Hematopoietic multipotent progenitor cell treated with erythropoietin and hydrocortisone succinate and interleukin-3 and kit ligand, for 8 days (in vitro differentiated cells): ENCODE measurements at regions not wholly inside any gene's neighbourhood (a gene's known extent, or its start where the extent isn't known, plus 50 kb on each side); places are given as distances from the start of the nearest gene placed in this dataset.
"Not testable (repeated sequence)": the region's sequence is repeated elsewhere in the genome, so short reads cannot be mapped to it uniquely, and the experiment has no call there.

Experiments used
- DNase-seq: peaks from one replicate; pipeline ENCODE4 v3.0.0-alpha.2; 2015

DNA sequence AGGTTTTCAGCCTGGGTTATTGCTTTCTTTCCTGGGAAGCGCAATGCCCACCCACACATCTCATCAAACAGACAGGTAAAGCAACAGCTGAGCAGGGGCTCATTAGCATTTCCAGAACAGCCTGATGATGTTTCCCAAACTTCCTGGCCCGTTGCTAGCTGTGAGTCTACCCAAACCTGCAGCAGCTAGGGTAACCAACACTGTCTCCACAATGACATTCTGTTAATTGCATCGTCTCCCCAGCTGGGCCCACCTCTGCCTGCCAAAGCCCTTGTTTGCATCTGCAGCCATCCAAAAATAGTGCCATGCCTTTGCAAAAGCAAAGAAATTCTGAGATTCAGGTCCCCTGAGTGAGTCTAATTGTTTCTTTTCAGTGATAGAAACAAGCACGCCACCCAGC lies 273.0 kb downstream of the MED10 start:
- DNase-seq: no peak

DNA sequence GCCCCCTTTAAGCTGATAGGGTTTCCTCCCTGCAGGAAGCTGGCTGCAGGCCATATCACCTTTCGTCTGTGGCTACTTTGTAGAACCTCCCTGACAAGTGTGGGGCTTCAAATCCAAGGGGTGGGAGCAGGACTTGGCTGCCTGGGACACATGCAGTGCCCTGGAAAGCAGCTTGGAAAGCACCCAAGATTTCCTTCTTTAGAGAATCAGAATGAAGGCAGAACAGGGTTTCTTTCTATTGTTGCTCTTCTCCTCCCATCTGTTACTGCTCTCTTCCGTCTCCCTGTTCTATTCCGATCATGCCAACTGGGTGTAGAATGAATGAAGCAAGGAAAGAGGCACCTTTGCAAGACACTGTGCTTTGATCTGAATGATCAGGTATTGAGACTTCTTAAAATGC lies 282.2 kb downstream of the MED10 start:
- DNase-seq: no peak

DNA sequence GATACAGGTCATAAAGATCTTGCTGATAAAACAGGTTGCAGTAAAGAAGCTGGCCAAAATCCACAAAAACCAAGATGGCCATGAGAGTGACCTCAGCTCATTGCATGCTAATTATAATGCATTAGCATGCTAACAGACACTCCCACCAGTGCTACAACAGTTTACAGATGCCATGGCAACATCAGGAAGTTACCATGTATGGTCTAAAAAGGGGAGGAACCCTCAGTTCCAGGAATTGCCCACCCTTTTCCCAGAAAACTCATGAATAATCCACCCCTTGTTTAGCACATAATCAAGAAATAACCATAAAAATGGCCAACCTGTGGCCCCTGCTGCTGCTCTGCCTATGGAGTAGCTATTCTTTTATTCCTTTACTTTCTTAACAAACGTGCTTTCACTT lies 284.2 kb downstream of the MED10 start:
- not testable (repeated sequence) for DNase-seq

DNA sequence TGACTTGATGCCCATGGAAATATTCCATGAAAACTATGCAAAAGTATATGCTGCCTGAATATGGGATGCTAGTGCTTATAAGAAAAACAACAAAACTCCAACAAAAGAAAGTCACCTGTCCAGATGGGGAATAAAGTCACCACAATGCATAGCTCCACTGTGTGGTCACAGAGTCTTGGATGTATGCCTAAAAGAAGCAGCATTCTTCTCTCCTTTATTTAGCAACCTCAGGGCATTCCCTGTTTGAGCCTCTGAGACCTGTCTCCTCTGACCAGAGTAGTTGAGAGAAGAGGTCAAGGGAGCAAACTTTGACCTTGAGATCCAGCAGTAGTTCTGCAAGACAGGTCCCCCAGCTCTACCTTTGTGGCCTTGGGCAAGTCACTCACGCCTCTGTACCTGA lies 287.5 kb downstream of the MED10 start:
- no peak for DNase-seq

DNA sequence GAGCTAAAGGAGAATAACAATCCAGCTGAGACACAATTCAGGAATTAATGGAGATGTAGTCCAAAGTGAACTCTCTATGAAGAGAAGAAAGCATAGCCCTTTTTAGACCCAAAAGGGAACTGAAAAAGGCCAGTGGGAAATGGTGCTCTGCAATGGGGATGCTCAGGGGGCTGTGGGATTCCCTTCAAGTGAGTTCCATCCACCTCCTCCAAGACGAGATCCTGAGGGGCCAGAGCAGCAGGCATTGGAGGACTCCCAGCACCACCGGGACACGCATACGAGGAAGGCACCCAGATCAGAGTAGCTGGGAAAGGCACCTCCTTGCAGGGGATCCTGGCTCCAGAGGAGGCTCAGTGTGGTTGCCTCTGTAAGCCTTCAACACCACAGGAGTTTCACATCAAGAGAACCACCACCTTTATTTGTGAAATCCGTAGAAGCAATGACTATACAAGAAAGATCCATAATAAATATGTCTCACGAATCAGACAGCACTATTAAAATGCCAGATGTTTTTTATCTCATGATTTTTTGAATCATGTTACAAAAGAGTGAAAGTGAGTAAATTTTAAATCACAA lies 288.2 kb downstream of the MED10 start:
- DNase-seq: no peak

DNA sequence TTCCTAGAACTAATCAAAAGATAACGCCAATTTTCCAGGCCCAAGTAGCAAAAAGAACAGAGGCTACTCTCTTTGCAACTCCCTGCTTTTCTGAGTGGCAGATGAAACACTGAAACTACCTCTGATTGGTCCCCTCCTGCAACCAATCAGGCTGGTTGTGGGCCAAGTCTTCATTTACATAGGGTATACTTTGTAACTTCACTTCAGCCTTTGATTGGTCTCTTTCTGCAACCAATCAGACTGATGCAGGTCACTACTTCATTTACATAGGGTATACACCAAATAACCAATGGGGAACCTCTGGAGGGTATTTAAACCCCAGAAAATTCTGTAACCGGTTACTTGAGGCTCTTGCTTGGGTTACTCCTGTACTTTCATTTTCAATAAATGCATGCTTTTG lies 289.6 kb downstream of the MED10 start:
- DNase-seq: no peak

DNA sequence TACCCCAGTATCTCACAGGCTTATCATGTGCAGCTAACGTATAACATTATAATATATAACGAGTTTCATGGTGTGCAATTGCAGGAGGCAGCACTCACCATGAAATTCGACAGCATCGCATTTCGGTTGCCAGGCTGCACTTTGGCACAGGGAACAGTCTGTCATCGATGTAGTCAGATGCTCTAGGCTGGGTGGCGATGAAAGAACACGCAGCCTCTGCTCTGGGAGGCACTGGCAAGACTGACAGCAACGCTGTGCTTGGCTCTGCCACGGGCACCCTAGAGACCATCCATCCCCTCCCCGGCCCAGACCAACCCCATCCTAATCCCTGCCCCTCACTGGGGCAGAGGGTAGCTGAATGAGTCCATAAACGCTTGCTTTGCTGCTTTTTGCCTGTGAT lies 290.8 kb downstream of the MED10 start:
- DNase-seq: no peak

DNA sequence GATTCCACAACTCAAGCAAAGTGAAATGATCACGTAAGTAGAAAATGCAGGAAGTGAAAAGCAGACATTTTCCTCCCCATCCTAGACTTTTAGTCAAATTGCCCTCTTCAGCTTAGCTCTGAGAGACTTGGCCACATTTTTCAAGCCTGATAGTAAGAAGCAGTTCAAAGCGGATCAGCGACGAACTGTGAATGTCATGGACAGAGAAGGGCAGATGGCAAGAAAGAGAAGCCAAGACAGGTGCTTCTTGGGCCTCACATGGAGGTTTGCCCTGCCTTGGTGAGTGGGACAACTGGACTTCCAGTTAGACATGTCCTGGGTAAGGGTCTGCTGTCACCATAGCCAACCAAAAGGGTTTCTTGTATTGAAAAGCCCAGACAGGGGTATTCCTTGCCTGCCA lies 291.5 kb downstream of the MED10 start:
- DNase-seq: no peak

DNA sequence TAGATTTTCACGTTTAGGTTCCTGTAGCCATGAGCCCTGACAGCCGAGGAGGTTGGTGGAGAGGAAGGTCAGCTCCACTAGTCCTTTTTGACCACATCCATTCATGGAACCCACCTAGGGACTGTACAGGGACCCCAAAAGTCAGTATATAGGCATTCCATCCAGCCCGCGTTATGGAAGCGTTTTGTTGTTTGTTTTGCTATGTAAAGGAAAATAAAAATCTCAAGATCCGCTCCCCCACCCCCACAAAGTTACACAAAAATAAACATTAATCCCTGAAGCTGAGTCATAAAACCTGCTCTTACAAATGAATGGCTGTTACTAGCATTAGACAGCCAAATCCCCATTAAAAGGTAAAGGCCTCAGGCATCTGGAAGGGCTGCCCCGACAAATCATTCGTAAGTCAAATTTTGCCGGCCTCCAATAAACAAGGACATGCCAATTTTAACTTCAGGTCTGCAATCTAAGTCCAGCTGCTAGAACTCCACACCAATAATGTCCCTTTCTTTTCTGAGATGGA lies 292.9 kb downstream of the MED10 start:
- DNase-seq: no peak

DNA sequence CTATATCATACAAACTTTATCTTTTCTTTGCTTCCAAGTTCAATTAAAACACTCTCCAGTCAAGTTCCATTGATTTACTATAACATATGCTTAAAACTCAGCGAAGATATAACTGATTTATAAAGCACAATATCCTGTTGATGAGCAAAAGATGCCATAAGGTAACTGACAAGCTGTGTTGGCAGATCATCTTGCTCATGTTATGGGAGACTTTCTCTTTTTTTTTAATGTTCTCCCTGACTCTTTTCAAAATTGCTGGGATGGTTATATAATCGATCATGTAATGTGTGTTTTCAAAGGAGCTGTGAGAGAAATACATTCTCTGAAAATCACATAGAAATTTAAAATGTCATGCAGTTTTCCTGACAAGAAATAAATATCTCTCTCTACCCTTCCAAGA lies 293.5 kb downstream of the MED10 start:
- DNase-seq: no peak

DNA sequence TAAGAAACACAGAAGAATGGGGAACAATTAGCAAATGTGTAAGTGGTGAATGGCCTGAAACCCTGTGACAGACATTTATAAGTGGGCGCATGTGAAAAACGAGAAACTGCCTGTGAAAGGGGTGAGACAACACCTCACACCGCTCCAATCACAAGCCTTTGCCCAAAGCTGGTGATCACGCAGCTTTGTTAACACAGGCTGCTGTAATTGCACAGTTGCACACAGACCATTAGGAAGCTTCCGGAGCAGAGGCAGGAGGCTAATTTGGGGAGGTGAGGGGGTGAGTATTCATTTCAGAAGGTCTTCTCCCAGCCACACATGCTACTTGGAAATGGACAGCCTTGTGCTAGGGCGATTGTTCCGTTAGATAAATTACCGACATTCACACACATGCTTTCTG lies 294.0 kb downstream of the MED10 start:
- DNase-seq: no peak

DNA sequence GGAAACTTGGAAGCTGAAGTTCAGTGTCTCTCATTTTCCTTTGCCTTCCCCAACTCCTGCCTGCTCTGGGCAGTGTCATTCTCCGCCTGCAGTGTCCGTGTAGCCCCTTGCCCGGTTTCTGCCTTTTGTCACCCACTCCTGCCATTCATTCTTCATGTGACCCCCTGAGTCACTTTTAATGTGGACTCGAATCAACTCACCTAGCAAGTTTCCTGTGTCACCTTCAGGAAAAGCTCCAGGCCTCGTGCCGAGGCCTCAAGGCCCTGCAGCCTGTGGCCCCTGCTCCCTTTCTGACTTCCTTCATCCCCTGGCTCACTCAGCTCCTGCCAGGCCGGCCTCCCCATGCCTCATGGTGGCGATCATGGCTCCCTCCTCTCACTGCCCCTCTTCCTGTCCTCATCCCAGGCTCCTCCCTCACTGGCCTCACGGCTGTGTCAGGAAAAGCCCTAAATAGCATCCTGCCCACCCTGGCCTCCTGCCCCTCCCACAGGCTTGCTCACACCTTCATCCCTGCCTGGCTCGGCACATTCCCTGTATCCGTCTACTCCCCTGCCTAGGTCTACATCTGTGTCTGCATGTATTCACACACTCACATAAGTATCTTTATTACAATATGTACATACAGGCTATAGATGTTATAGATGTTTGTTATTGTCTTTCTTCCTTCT lies 294.9 kb downstream of the MED10 start:
- DNase-seq: no peak

DNA sequence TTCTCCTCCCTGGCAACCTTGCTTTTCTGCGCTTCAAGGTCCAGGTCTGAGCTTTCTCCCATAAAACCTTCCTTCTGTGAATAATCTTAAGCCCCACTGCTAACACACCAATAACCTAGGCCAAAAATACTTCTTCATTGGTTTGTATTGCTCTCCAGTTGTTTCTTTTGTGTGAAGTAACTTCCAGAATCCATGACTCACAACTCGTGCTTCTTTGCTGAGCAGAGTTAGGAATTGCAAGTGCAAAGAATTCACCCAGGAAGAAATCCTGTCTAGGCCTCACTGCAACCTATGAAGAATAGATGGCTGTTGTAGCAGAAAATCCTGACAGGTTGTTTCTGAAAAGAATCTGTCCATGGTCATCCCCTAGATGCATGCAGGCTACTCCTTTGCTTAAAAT lies 295.7 kb downstream of the MED10 start:
- no peak for DNase-seq

DNA sequence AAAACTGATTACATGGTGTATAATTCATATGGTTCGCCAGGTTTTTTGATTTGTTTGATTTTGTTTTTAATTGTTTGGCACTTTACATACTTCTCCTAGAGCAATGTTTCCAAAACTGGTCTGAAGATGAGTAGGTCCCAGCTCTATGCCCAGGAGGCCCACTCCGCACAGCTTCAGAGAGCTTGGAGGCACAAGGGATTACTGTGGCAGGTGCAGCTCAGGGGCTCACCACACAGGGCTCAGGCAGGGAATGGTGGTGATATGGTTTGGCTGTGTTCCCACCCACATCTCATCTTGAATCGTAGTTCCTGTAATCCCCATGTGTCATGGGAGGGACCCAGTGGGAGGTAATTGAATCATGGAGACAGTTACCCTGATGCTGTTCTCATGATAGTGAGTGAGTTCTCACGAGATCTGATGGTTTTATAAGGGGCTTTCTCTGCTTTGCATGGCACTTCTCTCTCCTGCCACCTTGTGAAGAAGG lies 296.6 kb downstream of the MED10 start:
- no peak for DNase-seq

DNA sequence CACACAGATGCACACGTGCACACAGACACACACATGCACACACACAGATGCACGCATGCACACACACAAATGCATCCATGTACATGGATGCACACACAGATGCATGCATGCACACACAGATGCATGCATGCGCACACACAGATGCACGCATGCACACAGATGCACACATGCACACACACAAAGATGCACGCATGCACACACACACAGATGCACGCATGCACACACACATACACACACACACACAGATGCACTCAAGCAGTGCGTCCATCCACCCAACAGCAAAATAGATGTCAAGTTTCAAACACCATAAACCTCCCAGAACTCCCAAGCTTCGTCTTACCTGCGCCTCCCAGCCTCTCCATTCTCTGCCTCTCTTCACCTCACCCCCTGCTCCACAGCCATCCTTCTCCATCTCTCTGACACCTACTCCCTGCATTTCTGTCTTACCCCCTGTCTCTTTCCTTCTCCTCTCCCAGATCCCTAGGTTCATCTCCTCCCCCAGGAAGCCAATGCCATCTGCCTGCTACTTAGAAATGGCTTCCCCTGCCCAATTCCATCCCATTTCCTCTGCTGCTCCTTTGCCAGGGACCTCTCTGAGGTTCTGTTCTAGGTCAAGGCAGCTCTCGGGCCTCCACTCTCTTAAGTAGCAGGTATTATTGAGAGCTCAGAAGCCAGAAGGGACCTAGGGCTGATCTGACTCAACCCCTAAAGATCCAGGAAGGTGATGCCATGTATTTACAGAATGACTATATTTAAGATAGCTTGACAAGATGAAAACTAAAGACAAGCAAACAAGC lies 297.2 kb downstream of the MED10 start:
- DNase-seq: no peak

DNA sequence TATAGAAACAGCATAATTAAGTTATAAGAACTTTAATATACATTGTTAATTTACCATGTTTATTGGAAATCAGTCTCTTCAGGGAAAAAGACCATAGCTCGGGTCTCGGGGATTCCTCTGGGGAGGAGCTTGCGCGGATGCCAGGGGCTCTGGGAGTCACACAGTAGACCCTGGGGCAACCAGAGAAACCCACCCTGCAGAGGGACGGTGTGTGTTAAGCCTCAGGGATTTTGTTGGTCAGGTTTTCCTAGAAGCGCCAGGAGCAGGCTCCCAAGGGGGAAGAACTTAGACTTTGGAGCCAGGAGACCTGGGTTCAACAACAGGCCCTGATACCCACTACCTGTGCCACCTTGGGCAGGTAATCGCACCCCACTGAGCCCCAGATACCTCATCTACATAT lies 297.9 kb downstream of the MED10 start:
- no peak for DNase-seq

DNA sequence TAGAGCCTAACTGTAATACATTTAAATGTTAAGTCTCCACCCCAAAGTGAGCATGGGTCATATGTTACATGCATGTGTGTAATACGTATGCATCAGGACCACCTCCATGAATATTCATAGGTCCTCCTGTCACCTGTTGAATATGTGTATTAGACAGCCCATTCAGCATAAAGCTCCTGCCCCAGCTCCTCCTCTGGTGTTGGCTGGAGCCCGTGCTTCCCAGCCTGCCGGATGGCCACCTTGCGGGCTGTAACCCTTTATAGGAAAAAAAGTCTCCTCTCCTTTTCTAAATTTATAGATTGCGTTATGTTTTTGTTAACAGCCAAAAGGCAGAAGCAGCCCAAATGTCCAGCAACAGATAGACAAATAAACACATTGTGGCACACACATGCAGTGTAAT lies 299.5 kb downstream of the MED10 start:
- DNase-seq: no peak

DNA sequence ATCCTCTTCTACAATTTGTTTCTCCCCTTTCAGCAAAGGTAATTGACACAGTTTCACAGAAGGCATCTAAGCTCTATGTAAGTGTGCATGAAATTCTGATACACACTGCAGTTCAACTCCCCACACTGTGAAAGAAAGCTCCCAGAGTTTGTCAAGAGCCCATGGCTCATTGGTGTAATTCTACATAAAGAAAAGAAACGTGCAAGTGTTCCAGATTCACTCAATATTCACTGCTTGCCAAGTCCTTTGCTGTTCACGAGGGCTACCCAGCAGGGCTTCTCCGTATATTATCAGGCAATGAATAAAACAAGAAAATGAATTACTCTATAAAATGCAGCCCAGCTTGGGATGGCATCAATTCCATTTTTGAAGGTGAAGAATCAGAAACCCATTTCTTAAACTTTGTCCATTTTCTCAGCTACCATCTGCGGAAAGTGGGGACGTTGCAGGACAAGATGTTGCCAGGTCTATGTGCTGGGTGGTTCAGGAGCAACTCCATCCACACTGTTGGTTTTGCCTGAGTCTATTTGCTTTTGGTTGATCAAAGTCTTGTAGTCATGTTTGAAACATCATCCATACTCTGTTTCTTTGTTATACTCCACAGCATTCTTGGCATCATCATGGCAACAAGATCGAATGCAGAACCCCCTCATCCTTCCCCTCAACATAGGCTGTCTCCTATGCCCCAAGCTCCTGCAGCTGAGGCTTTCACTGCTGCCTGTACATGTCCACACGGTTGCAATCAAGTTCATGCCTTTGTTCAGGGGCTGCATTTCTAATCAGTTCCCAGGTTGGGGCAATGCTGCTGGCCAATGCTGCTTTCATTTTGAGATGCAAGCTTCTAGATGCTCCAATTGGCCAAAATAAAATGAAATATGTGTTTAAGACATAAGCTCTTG lies 301.8 kb downstream of the MED10 start:
- no peak for DNase-seq

DNA sequence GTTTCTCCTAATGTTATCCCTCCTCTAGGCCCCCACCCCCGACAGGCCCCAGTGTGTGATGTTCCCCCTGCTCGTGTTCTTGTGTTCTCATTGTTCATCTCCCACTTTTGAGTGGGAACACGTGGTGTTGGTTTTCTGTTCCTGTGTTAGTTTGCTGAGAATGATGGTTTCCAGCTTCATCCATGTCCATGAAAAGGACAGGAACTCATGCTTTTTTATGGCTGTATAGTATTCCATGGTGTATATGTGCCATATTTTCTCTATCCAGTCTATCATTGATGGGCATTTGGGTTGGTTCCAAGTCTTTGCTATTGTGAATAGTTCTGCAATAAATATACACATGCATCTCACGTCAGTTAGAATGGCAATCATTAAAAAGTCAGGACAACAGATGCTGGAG lies 305.9 kb downstream of the MED10 start:
- DNase-seq: not testable (repeated sequence)

DNA sequence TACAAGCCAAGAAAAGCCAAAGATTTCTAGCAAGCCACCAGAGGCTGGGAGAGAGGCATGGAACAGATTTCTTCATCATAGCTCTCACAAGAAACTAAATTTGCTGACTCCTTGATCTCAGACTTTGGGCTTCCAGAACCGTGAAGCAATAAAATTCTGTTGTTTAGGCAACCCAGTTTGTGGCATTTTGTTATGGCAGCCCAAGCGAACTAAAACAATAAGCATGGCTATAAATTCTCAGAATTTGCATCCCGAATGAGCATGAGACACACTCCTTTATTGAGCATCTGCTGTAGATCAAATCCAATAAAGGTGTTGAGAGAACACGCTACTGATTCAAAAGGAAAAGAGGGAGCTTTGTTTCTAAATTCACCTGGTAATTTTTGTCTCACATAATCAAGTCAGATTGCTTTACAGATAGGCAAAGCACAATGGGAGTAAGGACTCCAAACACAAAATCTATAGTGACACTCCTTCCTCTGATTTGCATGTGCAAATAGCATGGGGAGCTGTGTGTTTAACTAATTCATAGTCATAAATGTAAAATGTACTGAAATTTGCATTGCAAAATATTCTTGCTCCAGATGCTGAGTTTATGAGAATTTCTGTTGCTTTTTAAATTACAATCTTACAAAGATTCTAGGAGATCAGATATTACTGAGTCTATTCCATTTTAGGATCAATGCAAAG lies 308.7 kb downstream of the MED10 start:
- no peak for DNase-seq

DNA sequence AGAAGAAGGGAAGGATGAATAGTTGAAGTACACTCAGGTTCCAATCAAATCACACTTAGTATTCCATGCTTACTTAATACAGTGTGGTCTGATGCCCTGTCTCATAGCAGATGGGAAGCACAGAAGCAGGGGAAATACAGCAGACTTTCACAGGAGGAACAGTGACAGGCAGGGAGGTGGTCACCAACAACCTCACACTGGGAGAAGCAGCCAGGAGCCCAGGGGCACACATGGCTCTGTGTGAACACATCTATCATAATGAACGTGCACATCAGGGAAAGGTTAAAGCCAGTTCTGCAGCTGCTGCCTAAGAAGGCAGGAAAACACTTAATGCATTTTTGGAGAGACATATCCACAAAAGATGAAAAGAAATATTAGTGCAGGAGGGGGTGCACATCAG lies 312.3 kb downstream of the MED10 start:
- no peak for DNase-seq

DNA sequence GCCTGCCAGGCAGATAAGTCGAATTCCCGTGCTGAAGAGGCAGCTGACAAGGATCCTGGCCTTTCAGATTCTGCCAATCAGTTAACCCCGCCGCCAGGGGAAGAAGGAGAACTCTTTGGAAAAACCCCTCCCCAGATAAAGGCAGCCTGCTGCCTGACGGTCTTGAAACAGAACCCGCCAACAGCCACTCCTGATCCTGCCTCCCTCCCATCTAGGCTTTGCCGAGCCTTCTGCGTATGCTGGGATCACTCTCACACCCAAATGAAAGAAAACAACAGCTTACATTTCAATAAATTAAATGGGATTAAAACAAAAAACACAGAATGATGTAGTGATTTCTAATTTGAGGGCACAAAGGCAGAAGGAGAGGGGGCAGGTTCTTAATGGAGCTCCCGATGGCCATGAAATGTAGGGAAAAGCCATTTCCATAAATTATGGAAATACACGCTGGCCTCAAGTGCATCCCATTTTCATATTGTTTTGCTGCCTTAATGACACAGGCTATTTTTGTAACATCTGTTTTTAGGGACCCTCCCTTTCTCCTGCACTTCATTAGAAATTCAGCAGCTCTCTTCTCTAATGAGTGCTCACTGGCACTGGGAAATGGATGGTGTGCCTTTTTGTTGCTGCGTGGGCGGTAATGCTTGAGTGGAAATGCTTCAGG lies 319.1 kb downstream of the MED10 start:
- DNase-seq: no peak
